ENCODE measurements at regions not wholly inside any gene's neighbourhood (a gene's known extent, or its start where the extent isn't known, plus 50 kb on each side); places are given as distances from the start of the nearest gene placed in this dataset.
"Not testable (repeated sequence)": the region's sequence is repeated elsewhere in the genome, so short reads cannot be mapped to it uniquely, and the experiment has no call there.

DNA sequence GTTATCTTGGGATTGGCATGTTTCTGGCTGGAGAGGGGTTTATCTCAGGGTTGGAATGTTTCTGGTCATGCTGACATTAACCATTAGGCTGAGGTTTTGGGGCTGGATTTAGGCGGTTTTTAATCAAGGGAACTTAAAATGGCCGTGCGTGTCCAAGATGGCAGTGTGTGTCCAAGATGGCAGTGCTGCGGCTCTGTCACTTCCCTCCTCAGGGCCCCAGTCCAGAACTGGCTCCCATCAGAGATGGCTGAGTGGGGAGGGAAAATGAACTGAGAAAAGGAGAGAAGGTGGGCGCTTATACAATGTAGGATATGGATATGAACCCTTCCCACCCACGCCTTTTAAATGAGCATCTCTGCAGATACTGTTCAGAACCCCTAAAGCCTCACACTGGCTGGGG lies 175.5 kb upstream of the MYT1L start:
- in situ Hi-C loops (cut with HindIII; ENCODE audit: low sequenced_read_pairs), result no loop called here
- no peak for DNase-seq (ENCODE audit: low spot score)

DNA sequence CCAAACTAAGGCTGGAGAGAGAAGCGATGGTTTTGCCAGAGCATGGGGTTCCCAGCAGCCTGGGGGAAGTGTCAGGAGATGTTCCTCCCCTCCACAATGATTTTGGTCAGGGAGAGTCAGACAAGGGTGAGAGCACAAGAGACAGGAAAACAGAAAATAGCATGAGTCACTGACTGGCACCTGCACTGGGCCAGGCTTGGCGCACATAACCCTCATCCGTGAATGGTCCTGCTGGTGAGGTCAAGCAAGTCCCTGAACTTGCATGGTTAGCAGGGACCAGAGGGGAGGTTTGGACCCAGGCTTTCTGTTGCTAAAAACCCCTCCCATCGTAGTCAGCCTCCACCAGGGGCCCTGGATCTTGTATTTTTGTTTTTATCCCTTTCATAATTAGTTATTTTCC lies 174.5 kb upstream of the MYT1L start:
- in situ Hi-C loops (cut with HindIII; ENCODE audit: low sequenced_read_pairs), result no loop called here
- no peak for DNase-seq (ENCODE audit: low spot score)

DNA sequence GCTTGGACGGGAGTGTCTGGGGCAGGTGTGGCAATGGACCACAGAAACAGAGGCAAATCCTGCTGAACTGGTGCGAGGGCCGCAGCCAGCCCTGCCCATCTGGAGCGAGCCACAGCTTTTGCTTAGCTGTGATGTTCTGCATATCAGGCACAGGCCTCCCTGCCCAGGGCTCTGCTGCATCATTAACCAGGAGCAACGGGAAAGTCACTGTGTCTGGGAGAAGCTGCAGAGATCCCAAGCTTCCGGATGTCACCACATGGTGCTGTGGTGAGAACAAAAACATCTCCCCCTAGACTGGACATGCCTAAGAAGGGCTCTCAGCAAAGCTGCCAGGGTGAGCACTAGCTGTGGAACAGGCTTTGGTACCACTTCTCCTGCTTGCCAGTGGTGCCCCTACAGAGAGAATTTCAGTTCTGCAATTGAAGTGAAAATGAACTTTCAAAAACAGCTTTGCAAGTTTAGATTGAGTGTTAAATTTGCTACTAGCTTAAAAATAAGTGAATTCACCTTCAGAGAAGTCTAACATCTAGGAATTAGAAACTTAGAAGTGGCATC lies 172.9 kb upstream of the MYT1L start:
- in situ Hi-C loops (cut with HindIII; ENCODE audit: low sequenced_read_pairs), result no loop called here
- DNase-seq (ENCODE audit: low spot score), result no peak

DNA sequence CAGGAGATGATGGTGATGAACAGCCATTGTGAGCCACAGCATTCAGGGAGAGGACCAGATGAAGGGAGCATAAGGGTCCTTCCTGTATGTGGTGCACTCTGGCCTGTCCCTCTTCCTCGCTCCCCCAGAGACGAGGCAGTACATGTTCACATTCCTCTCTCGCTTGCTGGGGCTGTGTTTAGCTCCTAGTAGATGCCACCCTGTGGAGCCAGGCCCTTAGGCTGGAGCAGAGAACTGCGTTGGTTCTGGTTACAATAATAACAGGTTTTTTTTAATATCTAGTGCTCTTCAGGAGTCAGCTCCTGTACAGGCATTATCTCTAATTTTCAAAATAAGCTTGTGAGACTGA lies 171.1 kb upstream of the MYT1L start:
- in situ Hi-C loops (cut with HindIII; ENCODE audit: low sequenced_read_pairs), result no loop called here
- DNase-seq (ENCODE audit: low spot score), result no peak

DNA sequence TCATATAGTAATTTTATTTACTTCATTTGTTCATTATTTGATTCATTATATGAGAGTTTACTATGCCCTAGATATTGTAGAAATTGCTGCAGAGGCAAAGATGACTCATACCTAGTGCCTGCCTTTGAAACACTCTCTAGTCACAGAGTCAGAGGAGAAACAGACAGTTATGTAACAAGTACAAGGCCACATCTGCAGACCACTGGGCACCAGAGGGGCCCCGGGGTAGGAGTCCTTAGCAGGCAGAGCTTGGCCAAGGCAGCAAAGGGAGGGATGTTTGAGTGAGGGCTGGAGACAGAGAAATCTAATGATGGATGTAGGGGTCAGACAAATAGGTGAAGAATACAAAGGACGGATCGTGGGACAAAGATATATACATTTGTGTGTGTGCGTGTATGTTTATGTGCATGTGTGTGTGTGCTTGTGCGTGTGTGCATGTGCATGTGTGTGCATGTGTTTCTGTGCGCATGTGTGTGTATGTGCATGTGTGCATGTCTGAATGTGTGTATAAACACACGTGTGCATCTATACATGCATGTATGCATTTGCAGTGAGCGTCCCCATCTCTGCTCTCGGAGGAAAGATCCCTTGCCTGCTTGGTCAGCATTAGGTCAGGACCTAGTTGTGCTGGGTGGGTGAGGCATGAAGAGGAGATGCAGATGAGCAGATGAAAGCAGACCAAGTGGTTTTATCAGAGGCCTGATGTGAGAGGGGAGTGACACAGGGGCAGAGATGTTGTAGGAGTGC lies 170.6 kb upstream of the MYT1L start:
- DNase-seq (ENCODE audit: low spot score), result no peak
- in situ Hi-C loops (cut with HindIII; ENCODE audit: low sequenced_read_pairs), result no loop called here

DNA sequence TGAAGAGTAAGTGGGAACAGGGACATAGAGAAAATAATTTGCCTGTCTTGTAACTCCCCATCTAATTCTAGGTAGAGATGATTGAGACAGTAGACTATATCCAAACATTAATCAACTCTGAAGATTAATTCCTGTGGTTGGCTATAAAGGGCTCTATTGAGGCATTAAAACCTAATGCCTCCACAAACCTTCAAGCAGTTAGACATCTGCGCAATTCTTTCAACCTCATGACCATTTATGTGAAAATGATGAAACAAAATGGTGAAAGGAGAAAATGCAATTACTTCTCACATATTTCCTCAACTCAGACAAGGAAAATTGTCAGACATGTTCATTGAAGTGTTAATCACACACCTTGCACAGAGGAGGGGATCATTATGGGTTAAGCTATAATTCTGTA lies 164.5 kb upstream of the MYT1L start:
- no peak for DNase-seq (ENCODE audit: low spot score)
- in situ Hi-C loops (cut with HindIII; ENCODE audit: low sequenced_read_pairs), result no loop called here

DNA sequence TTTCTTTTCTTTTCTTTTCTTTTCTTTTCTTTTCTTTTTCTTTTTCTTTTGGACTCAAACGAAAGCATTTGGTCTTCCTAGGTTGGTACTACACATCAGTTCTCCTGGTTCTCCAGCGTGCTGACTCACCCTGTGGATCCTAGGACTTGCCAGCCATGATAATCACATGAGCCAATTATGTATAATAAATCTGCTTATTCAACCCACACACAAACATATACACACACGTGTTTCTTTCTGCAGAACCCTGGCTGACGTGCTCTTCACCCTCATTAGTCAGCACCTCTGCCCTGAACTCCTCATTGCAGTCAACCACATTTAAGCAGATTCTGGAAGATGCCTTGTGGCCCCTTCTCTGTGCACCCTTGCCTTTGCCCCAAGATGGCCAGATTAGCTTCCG lies 162.4 kb upstream of the MYT1L start:
- in situ Hi-C loops (cut with HindIII; ENCODE audit: low sequenced_read_pairs), result no loop called here
- no peak for DNase-seq (ENCODE audit: low spot score)

DNA sequence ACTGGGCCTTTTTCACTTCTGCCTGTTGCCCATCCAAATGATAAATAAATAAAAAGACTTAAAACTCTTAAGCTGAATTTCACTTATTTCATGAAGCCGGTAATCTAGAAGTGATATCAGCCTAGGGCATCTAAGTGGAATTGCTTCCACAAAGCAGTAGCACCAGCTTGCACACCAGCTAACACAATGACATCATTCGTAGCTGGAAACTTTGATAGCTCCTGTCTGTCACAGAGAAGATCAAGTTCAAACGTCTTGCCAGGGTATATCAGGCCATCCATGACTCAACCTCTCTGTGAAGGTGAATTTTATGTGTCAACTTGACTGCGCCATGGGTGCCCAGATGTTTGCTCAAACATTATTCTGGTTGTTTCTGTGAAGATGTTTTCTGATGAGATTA lies 161.7 kb upstream of the MYT1L start:
- in situ Hi-C loops (cut with HindIII; ENCODE audit: low sequenced_read_pairs), result no loop called here
- no peak for DNase-seq (ENCODE audit: low spot score)

DNA sequence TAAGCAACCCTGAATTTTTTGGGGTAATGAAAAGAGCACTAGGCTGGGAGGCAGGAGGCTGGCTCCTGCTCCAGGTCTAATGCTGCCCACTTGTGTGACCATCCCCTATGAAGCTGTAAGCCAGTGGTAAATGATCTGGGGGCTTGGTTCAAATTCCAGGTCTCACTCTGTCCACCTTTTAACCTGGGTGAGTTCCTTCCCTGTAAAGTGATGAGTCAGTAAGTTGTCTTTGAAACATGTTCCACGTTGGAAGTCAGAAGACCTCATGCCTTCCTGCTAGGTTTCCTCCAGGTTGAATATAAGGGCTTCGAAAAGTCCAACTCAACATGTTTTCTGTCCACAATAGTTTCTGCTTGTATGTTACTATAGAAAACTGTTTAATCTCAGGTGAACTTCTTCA lies 160.9 kb upstream of the MYT1L start:
- in situ Hi-C loops (cut with HindIII; ENCODE audit: low sequenced_read_pairs), result no loop called here
- DNase-seq (ENCODE audit: low spot score), result no peak

DNA sequence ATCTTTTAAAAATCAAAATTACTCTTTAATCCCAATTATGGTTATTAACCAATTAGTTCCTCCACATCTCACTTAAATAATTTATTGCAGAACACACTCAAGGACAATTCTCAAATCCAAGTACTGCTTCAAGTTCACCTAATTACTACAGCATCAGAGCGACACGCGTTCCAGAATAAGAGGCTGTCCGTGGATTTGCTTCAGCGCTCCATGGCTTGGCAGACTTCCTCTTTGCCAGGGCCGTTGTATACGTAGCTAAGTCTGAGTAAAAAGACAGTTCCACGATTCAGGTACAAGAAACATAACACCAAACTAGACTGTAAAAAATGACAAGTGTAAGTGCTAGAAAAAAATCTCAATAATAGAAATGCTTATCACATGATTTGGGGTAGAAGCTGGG lies 153.2 kb upstream of the MYT1L start:
- in situ Hi-C loops (cut with HindIII; ENCODE audit: low sequenced_read_pairs), result no loop called here
- no peak for DNase-seq (ENCODE audit: low spot score)

DNA sequence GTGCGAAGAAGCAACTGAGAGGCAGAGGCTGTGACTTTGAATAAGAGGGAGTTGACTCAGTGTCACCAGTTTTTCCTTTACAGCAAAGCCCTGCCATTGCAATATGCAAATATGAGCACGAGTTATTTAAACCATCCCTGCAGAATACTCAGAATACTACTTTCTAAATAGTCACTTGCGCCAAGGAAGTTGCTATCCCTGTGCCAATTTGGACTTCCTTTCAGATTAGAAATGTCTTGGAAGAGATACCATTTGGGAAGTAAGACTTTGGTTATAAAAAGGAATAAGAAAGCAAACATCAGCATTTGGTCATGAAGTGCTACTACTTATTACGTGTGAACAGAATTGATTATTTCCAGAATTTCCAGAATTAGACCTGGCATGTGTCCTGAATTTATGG lies 151.8 kb upstream of the MYT1L start:
- in situ Hi-C loops (cut with HindIII; ENCODE audit: low sequenced_read_pairs), result no loop called here
- no peak for DNase-seq (ENCODE audit: low spot score)

DNA sequence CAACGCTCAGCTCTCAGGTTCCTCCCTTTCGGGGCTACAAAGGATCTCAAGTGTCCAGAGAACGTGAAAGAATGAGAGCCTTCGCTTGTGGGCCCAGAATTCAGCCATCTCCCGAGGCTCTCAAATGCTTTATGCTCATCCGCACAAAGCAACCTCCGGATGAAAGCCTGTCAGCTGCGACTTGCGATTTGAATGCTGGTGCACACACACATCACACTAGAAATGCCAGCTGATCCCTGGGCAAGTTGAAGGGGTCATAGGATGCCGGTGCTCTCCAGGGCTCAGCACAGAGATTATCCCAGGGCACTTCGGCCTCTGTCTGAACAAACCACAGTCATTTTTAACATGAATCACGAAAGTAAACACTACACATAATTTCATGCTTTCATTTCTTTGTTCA lies 141.8 kb upstream of the MYT1L start:
- in situ Hi-C loops (cut with HindIII; ENCODE audit: low sequenced_read_pairs), result no loop called here
- no peak for DNase-seq (ENCODE audit: low spot score)

DNA sequence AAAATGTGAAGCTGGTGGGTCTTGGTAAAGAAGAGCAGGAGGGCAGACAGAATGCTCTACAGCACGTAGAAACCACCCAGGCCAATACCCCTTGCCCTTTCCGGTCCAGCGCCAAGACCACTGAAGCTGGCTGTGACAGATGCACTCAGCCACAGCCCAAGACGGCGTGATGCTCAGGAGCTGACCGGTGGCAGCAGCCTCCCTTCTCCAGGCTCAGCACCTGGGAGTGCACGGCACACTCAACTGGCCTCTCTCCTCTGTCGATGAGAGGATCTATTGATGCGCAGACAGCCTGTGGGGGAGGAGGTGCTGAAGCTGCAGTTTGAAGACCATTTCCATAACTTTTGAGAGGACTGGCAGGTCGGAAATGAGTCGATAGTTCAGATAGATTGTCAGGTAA lies 141.0 kb upstream of the MYT1L start:
- DNase-seq (ENCODE audit: low spot score), result no peak
- in situ Hi-C loops (cut with HindIII; ENCODE audit: low sequenced_read_pairs), result no loop called here

DNA sequence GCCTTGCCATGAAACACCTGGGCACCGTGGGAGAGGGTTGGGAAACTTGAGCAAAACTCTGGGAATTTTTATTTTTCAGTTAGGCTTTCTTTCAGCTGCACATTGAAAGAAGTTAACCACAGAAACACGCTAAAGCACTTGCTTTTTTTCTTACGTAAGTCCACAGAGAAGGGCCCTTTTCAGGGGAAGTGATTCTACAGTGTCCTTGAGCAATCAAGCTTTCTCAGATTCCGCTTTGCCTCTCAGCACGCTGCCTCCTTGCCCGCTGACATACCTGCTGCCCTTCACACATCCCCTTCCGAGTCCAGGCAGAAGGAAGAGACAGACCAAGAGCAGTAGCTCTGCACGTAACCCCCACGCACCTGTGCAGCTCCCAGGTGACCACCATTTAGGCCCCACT lies 135.5 kb upstream of the MYT1L start:
- DNase-seq (ENCODE audit: low spot score), result no peak
- in situ Hi-C loops (cut with HindIII; ENCODE audit: low sequenced_read_pairs), result no loop called here

DNA sequence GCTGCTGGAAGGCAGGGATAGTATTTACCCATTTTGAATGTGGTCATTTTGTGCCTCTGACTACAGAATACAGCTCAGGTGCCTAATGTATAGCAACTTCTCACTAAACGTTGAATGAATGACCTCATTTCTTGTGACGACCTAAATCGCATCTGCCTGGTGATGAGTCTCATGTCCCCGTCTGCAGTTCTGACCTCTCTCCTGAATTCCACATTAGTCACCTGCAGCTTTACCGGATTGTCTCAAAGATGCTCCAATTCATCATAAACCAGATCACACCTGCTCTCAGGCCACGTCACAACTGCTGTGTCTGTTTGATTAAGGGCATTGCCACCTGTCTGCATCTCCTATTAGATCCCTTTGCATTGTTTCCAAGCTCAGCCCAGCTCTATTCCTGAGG lies 133.6 kb upstream of the MYT1L start:
- in situ Hi-C loops (cut with HindIII; ENCODE audit: low sequenced_read_pairs), result no loop called here
- peak; percentile 52 for DNase-seq (ENCODE audit: low spot score)

DNA sequence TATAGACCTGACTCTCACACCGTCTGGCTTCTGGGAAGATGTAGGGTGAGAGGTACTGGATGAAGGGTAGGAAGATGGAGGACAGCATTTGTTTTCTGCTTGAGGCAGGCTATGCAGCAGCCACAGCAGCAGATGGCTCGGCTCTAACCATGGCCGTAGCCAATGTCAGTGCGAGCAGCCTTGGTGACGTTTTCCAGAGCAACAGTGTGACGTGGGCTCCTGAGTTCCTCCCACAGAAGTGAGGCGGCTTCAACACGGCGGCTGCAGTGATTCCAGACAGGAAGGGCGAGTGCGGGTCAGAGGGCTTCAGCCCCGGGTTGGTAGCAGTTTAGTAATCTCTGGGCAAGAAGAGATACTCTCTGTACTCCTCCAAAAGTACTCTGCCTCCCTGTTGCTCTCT lies 133.0 kb upstream of the MYT1L start:
- in situ Hi-C loops (cut with HindIII; ENCODE audit: low sequenced_read_pairs), result no loop called here

DNA sequence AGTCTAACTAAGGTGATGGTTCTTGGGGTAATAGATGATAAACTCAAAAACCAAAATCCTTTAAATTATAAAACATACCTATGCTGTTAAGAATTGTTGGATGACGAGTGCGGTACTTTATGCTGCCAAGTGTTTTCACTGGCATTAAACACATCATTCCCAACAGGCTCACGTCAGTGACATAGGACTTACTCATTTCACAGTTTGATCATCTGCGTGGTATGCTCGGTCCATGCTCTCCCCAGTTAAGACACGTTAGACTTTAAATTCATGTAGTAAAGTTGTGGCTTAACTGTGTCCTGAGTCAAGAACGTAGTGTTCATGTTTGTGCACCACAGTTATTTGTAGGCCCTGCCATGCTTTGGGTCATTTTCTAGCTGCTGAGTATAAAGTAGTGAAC lies 125.6 kb upstream of the MYT1L start:
- DNase-seq (ENCODE audit: low spot score), result no peak
- in situ Hi-C loops (cut with HindIII; ENCODE audit: low sequenced_read_pairs), result no loop called here

More for the DNA sequence above, 133.0 kb upstream of the MYT1L start:
- DNase-seq (ENCODE audit: low spot score), result peak; percentile 89

DNA sequence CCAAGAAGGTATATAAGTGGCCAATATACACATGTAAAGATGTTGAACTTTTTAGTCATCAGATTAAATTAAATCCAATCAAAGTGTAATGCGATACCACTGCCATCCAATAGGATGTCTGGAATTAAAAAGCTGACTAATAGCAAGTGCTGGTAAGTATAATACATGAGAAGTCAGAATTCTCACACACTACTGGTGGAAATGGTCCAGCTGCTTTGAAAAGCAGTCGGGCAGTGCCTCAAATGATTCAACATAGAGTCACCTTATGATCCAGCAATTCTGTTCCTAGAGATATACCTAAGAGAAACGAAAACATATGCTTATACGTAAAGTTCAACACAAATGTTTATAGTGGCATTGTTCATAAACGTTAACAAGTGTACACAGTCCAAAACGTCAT lies 124.1 kb upstream of the MYT1L start:
- in situ Hi-C loops (cut with HindIII; ENCODE audit: low sequenced_read_pairs), result no loop called here
- no peak for DNase-seq (ENCODE audit: low spot score)

DNA sequence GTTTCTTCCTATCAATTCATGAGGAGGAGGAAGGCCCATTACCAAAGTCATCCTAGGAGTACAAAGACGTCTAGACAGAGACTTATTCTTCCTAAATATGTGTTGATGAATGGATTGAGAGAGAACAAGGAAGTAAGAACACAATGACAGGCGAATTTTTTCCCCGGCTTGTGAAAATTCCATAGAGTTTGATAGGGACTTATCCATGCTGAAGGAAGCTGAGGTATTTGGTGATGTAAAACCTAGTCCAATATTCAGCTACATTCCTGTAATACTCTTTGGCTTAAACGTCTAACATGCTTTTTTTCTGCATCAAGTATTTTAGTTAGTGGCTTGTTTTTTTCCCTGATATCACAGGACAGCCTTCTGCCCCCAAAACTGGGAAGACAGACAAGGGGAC lies 121.9 kb upstream of the MYT1L start:
- DNase-seq (ENCODE audit: low spot score), result no peak
- in situ Hi-C loops (cut with HindIII; ENCODE audit: low sequenced_read_pairs), result no loop called here

DNA sequence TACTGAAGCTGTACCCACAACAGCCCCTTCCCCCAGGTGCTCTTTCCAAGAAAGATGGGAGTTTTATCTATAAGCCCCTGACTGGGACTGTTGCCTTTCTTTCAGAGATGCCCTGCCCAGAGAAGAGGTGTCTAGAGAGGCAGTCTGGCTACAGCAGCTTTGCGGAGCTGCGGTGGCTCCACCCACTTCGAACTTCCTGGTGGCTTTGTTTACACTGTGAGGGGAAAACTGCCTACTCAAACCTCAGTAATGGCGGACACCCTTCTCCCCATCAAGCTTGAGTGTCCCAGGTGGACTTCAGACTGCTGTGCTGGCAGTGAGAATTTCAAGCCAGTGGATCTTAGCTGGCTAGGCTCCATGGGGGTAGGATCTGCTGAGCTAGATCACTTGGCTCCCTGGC lies 120.2 kb upstream of the MYT1L start:
- in situ Hi-C loops (cut with HindIII; ENCODE audit: low sequenced_read_pairs); DNase-seq (ENCODE audit: low spot score): not testable (repeated sequence)

DNA sequence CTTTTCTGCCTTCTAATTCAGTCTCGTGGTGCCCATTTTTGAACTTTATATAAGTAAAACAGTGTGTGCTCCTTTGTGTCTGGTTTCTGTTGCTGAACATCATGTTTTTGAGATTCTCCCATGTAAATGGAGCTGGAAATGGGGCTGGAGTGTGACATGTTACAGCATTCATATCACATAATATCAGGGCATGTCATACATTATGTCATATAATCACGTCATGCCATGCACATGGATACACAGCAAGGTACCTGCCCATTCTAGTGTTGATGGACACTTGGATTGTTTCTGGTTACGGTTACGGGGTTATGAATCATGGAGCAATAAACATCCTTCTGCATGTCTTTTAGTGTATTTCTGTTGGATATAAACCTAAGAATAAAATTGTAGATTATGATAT lies 117.1 kb upstream of the MYT1L start:
- in situ Hi-C loops (cut with HindIII; ENCODE audit: low sequenced_read_pairs), result no loop called here
- DNase-seq (ENCODE audit: low spot score), result no peak

DNA sequence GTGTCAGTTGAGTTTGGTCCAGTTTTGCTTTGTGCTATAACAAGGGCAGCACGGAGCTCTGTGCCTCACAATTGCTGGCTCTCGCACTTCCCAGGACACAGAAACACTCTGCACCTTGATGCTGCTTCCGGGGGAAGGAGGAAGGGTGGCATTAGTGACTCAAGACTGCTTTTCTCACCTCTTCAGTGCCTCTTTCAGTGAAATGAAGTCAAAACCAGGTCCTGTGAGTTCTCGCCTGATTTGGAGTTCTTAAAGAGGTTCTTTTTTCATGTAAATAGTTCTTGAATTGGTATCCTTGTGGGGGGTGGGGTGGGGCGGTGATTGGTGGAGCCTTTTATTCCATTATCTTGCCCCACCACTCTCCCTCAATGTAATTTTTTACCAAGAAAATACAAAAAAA lies 91.5 kb upstream of the MYT1L start:
- in situ Hi-C loops (cut with HindIII; ENCODE audit: low sequenced_read_pairs), result no loop called here
- DNase-seq (ENCODE audit: low spot score), result no peak
